NCI-H1105 treated with DMSO at 0.1 percent for 48 hours (cell line): ENCODE measurements at regions not wholly inside any gene's neighbourhood (a gene's known extent, or its start where the extent isn't known, plus 50 kb on each side); places are given as distances from the start of the nearest gene placed in this dataset.

Experiments used
- DNase-seq: peaks from one replicate; lab custom pipeline; 2025; lab: John Stamatoyannopoulos, UW

DNA sequence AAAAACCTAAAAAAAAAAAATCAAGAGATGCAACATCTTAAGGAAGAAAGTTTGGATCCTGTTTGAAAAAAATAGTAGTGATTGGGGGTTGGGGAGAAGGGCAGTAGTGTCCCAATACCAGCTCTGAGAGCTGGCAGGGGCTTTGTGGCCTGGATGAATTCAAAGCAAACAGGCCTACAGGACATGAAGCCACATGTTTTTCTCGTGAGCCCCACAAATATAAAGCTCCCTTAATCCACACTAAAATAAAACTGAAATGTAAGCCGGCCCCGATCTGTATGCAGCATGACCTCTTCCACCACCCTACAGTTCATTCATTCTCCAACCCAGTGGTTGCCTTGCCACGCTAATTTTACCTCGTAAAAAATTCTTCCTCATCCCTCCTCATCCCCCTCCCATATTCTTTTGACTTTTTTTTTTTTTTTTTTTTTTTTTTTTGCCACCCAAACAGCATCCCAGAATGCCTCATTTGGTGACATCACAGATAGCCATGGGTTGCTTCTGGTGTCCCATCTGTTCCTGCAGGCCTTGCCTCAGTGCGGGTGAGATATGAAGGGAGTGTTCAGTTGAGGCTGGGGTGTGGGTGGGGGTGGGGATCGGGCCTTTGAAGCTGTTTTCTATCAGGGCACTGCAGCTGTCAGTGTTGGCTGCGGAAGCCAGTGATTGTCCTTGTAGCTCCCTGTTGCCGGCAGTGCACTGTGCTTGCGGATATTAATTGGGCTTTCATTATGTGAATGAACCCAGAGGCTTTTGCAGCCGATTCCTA, 81.6 kb upstream of the NFIB start:
- DNase-seq = no peak

- DNase-seq = no peak
Measured at GRCh38 chr9:14393418-14393817, 79.5 kb upstream of the NFIB start.

- DNase-seq = peak; percentile 31
Measured at GRCh38 chr9:14391620-14392019, 77.7 kb upstream of the NFIB start.

GRCh38 chr9:14389657-14390056, 75.7 kb upstream of the NFIB start:
- no peak for DNase-seq

DNA sequence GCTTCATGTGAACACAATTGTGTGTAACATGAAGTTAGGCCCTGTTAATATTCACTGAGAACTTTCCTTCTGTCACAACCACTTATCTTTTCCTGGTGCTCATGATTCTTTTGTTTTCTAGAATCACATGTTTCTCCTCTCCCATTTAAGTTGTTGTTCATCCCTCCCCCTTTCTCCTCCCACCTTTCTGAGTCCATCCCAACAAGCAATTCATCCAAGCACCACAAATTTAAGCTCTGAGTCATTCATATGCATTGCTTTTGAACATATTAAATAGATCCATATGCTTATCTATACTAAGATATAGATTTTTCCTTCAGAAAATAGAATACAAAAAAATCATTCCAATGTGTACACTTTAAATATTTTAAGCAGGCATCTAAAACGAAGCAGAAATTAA, 75.2 kb upstream of the NFIB start:
- DNase-seq = no peak

GRCh38 chr9:14383773-14384172, 69.8 kb upstream of the NFIB start:
- no peak for DNase-seq

DNA sequence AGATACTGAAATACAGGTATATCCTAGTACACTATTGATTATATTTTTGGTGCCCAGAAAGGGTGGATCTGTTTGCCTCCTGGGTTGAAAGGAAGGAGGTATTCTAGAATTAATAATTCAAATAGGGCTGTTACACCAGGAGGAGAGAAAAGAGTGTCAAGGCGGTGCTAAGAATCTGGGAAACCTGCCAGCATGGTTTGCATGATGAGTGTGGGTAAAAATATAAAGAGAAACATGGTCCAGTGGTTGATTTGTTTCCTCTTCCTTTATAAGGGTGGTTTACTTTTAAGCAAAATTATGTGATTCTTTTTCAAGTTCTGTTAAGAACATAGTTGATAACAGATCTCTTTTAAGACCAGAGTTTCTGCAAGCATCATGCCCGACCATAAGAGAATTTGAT, 69.4 kb upstream of the NFIB start:
- DNase-seq = peak; percentile 65

DNA sequence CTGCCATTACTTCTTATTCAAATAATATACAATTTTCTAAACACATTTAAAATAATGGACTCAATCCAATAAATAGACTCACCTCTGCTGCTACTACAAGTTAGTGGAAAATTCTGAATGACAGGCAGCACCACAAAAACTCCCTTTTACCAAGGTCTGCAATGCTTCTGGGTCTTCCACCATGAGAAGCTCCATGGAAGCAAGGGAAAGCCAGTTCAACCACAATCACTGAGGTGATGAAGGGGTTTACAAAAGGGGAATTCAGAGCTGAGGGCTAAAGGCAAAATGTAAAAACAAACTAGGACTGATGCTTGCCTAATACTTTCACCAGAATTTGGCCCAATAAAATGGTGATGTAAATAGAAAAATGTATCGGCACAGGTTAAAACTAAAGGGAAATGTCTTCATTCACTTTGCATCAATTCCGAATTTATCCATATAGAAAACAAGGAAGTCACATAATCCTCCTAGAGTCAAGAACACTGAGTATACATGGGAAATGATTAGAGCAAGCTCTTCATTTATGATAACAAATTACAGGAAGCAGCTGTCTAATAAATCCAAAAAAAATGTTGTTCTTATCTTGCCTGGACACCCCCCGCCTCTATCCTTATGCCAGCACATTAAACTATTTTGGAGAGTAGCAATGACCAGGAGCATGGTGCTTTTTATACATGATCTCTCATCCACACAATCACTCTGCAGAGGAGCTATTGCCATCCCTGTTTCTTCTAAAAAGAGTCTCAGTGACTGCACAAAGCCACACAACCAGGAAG, 66.3 kb upstream of the NFIB start:
- no peak for DNase-seq

- DNase-seq = no peak
Measured at GRCh38 chr9:14379280-14379679, 65.3 kb upstream of the NFIB start.

- DNase-seq = no peak
Measured at GRCh38 chr9:14373706-14374105, 59.8 kb upstream of the NFIB start.

DNA sequence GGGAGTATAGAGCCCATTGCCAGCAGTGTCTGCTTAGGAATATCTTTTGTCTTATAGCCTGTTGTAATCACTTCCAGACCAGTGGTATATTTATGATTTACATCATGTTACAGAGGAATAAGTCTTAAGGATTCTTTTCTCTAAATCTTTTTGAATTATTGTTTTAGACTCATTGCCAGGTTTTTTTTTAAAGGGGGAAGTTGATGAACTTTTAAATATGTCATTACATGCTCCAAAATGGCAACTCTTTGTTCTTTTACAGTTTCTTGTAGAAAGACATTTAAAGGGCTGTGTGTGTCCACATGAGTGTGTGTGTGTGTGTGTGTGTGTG, 59.4 kb upstream of the NFIB start:
- no peak for DNase-seq

DNA sequence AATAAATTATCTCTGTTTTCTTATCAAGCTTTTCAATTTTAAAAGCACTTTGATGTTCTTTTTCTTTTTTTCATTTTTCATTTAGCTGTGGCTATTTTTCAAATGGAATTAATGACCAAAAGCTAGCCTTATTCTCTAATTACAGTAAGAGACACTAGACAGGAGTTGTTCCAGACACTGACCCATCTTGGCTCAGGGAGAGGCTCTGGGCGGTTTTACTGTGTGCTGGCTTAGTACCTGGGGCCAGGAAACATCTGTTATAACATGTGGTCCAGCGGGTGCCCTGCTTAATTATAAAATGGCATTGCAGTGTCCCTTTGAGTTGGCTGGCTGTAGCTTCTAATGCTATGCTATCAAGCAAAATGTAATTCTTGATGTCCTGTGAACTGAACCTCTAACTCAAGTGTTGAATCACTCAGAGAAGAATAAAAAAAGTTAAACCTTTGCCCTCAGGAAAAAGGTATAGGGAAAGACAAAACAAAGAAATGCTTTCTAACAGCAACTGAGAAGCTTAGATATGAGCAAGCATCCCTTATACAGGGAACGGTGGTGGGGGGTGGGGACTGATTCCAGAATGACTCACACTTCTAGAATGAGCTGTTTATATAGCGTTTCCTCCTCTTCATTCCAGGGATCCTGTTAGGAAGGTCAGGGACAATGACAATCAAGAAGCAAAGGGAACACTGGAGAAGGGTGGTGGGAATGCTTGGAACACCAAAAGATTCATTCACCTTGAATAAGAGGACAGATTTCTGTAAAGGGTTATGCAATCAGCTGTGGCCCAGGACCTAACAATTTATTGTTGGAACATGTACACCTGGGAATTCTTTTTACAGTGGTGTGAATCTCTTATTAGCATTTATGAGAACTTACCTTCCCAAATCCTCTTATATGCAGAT, 58.7 kb upstream of the NFIB start:
- no peak for DNase-seq

DNA sequence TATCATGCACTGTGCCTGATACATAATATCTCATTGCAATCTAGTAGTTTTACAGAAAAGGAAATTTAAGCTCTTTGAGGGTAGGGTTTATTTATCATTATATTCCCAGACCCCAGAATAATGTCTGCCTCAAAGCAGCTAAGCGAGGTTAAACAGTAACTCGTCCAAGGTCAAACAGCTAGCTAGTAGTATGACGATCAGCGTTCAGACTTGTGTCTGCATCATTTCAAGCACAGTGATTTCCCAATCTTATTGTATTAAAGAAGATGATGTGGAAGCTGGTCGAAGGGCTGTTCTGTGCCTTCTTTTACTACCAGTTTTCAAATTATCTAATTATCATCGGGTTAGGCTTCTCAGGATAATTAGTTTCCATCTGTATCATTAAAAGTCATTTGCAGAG, 55.1 kb upstream of the NFIB start:
- no peak for DNase-seq

GRCh38 chr9:14366076-14366475, 52.1 kb upstream of the NFIB start:
- no peak for DNase-seq

DNA sequence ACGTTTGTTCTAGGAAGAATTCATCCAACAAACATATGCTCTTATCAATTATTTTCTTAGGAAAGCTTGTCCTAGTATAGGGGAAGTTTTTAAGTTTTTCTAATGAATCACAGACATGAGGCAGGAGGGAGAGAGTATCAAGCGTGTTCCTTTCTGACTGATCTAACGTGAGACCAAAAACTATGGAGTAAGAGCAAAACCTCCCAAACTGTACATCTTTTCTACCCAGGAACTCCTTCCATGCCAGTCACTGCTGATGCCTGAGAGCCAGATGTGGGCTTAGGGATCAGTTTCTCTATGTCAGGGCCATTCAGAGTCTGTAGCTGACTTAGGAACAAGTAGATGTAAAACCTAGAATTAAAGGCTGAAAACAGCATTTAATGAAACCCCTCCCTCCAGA, 51.7 kb upstream of the NFIB start:
- DNase-seq = no peak
